Astrocyte (in vitro differentiated cells and primary cell): ENCODE measurements at regions not wholly inside any gene's neighbourhood (a gene's known extent, or its start where the extent isn't known, plus 50 kb on each side); places are given as distances from the start of the nearest gene placed in this dataset.

Source experiments
- EZH2 ChIP-seq: IDR thresholded peaks from 2 replicates; pipeline ENCODE4 v1.6.1; 2012; ENCODE audit warnings: mild to moderate bottlenecking, low read length, inconsistent platforms; ENCODE audit not compliant: insufficient read depth
- TF ChIP-seq, protein P1 (sequence below): IDR thresholded peaks from 2 replicates; pipeline ENCODE4 v1.5.1; 2011; ENCODE audit warnings: low read depth, mild to moderate bottlenecking, inconsistent platforms, low read length, moderate library complexity; ENCODE audit not compliant: insufficient read depth

DNA sequence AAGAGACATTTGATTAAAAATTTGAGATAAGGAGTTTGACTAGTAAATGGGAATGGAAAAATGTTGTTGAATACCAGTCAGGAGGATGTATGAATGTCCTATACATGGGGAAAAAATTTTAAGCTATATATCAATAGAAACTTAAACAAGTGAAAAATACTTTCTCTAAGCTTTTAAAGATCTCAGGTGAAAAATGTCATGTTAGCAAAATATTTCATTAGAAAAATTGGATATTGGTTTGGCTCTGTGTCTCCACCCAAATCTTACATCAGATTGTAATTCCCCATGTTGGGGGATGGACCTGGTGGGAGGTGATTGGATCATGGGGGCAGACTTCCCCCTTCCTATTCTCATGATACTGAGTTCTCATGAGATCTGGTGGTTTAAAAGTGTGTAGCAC lies 279.6 kb upstream of the CADM2 start:
- TF ChIP-seq, protein P1, sequence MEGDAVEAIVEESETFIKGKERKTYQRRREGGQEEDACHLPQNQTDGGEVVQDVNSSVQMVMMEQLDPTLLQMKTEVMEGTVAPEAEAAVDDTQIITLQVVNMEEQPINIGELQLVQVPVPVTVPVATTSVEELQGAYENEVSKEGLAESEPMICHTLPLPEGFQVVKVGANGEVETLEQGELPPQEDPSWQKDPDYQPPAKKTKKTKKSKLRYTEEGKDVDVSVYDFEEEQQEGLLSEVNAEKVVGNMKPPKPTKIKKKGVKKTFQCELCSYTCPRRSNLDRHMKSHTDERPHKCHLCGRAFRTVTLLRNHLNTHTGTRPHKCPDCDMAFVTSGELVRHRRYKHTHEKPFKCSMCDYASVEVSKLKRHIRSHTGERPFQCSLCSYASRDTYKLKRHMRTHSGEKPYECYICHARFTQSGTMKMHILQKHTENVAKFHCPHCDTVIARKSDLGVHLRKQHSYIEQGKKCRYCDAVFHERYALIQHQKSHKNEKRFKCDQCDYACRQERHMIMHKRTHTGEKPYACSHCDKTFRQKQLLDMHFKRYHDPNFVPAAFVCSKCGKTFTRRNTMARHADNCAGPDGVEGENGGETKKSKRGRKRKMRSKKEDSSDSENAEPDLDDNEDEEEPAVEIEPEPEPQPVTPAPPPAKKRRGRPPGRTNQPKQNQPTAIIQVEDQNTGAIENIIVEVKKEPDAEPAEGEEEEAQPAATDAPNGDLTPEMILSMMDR, result no peak
- no peak for TF ChIP-seq EZH2
